ENCODE measurements at regions not wholly inside any gene's neighbourhood (a gene's known extent, or its start where the extent isn't known, plus 50 kb on each side); places are given as distances from the start of the nearest gene placed in this dataset.

- no peak for TF ChIP-seq CTCF (IDR thresholded peaks at IDR 0.05)
Measured at GRCh38 chr12:67853204-67853603, 136.0 kb upstream of the IFNG-AS1 start (continued).

- H3K27me3 ChIP-seq (ENCODE audit: insufficient read depth): no peaks in the 10 kb centered on the region
- no peak overlapping the region for H2AFZ ChIP-seq (ENCODE audit: low read depth)
- H3F3A ChIP-seq (replicated peaks; ENCODE audit: insufficient read depth): no peaks in the 10 kb centered on the region
- H3K9me2 ChIP-seq: no peaks in the 10 kb centered on the region
- H3K27ac ChIP-seq (ENCODE audit: low read depth in 2 of 2, low read length in 1 of 2): no peak overlapping the region
- H3K9ac ChIP-seq: no peak overlapping the region
- no peaks in the 10 kb centered on the region for H3K36me3 ChIP-seq (replicated peaks in 1 of 2; ENCODE audit: control insufficient read depth in 1 of 2, insufficient read depth in 2 of 2, low read length in 1 of 2)
- no peak overlapping the region for H3K4me3 ChIP-seq (ENCODE audit: low read depth in 2 of 2, low read length in 1 of 2)
- no peak overlapping the region for H3K4me2 ChIP-seq
- WGBS (ENCODE audit: low lambda C conversion rate): 66% methylated on average over 1 of the region's 1 CpG
- TF ChIP-seq PBX3 (IDR thresholded peaks at IDR 0.05) (peak; percentile 12; the same call in 1 of the 2 replicates), EP300 (IDR thresholded peaks at IDR 0.05; ENCODE audit: borderline replicate concordance in 1 of 2, low read depth in 1 of 2, low read length in 1 of 2) (no peak)
- no peaks in the 10 kb centered on the region for H3K79me2 ChIP-seq (ENCODE audit: insufficient read depth)
- ChIA-PET POLR2A (no interaction called here), CTCF (no interaction called here)
- no peaks in the 10 kb centered on the region for H3K4me1 ChIP-seq (ENCODE audit: control insufficient read depth in 1 of 2, insufficient read depth in 2 of 2, low read depth in 1 of 2, low read length in 1 of 2)
- H3K9me3 ChIP-seq: peaks cover 10% of the 10 kb centered on the region; the same call in 1 of the 2 replicates
- H4K20me1 ChIP-seq (ENCODE audit: insufficient read depth): no peaks in the 10 kb centered on the region
- DNase-seq: no peak
Measured at GRCh38 chr12:67854351-67854750, 134.9 kb upstream of the IFNG-AS1 start.

- POLR2A ChIA-PET: no interaction called here
- no peak overlapping the region for H3K4me2 ChIP-seq
- H3K36me3 ChIP-seq (replicated peaks in 1 of 2; ENCODE audit: control insufficient read depth in 1 of 2, insufficient read depth in 2 of 2, low read length in 1 of 2): no peaks in the 10 kb centered on the region
- H3K4me1 ChIP-seq (ENCODE audit: control insufficient read depth in 1 of 2, insufficient read depth in 2 of 2, low read depth in 1 of 2, low read length in 1 of 2): no peaks in the 10 kb centered on the region
- CTCF ChIA-PET: no interaction called here
- no peaks in the 10 kb centered on the region for H4K20me1 ChIP-seq (ENCODE audit: insufficient read depth)
- H2AFZ ChIP-seq (ENCODE audit: low read depth): no peak overlapping the region
- peaks cover 10% of the 10 kb centered on the region; the same call in 1 of the 2 replicates for H3K9me3 ChIP-seq
- H3K9me2 ChIP-seq: no peaks in the 10 kb centered on the region
- no peak overlapping the region for H3K4me3 ChIP-seq (ENCODE audit: low read depth in 2 of 2, low read length in 1 of 2)
- no peaks in the 10 kb centered on the region for H3K79me2 ChIP-seq (ENCODE audit: insufficient read depth)
- DNase-seq: no peak
- no peaks in the 10 kb centered on the region for H3K27me3 ChIP-seq (ENCODE audit: insufficient read depth)
- H3F3A ChIP-seq (replicated peaks; ENCODE audit: insufficient read depth): no peaks in the 10 kb centered on the region
- H3K9ac ChIP-seq: no peak overlapping the region
- H3K27ac ChIP-seq (ENCODE audit: low read depth in 2 of 2, low read length in 1 of 2): no peak overlapping the region
- no peak for TF ChIP-seq MXI1 (IDR thresholded peaks at IDR 0.05; ENCODE audit: low read depth, low read length)
- no peak for TF ChIP-seq GABPA (IDR thresholded peaks at IDR 0.05; ENCODE audit: low read depth)
- no peak for TF ChIP-seq GATA2 (CRISPR knock-in tag; IDR thresholded peaks at IDR 0.05)
- TF ChIP-seq RCOR1 (IDR thresholded peaks at IDR 0.05; ENCODE audit: low read length): no peak
- no peak for TF ChIP-seq EZH2phosphoT487 (IDR thresholded peaks at IDR 0.05; ENCODE audit: borderline replicate concordance, low read depth)
- TF ChIP-seq NRF1 (IDR thresholded peaks at IDR 0.05; ENCODE audit: low read depth, low read length): no peak
- TF ChIP-seq REST (IDR thresholded peaks at IDR 0.05; ENCODE audit: low read depth, low read length): no peak
- no peak for TF ChIP-seq TEAD4 (IDR thresholded peaks at IDR 0.05; ENCODE audit: borderline replicate concordance, insufficient read depth)
- TF ChIP-seq POLR2AphosphoS5 (IDR thresholded peaks at IDR 0.05; ENCODE audit: low read depth, low read length): no peak
- TF ChIP-seq NFIC (IDR thresholded peaks at IDR 0.05; ENCODE audit: borderline replicate concordance): no peak
- TF ChIP-seq ELF1 (IDR thresholded peaks at IDR 0.05): no peak
- TF ChIP-seq ZBTB33 (IDR thresholded peaks at IDR 0.05; ENCODE audit: borderline replicate concordance, low read depth): no peak
- no peak for TF ChIP-seq FOXJ3 (CRISPR knock-in tag; IDR thresholded peaks at IDR 0.05)
- TF ChIP-seq FOSL2 (IDR thresholded peaks at IDR 0.05; ENCODE audit: borderline replicate concordance, low read depth): no peak
- TF ChIP-seq JUND (IDR thresholded peaks at IDR 0.05): no peak
- no peak for TF ChIP-seq MAX (IDR thresholded peaks at IDR 0.05; ENCODE audit: low read depth)
- TF ChIP-seq FOXM1 (IDR thresholded peaks at IDR 0.05; ENCODE audit: low read depth): no peak
Measured at GRCh38 chr12:67855103-67855502, 134.1 kb upstream of the IFNG-AS1 start.

All from SK-N-SH (cell line).